H1 (cell line): ENCODE measurements at regions not wholly inside any gene's neighbourhood (a gene's known extent, or its start where the extent isn't known, plus 50 kb on each side); places are given as distances from the start of the nearest gene placed in this dataset.

Experiments
- CEBPB ChIP-seq: IDR thresholded peaks from 2 replicates; pipeline ENCODE4 v1.6.1; 2012; ENCODE audit warnings: low read depth, low read length
- GABPA ChIP-seq: IDR thresholded peaks from 2 replicates; pipeline ENCODE4 v1.6.1; 2011; ENCODE audit warnings: mild to moderate bottlenecking, low read length, moderate library complexity, borderline replicate concordance; ENCODE audit not compliant: insufficient read depth
- KDM4A ChIP-seq: IDR thresholded peaks from one replicate; pipeline ENCODE4 v1.7.1; 2012; ENCODE audit warnings: low read depth, mild to moderate bottlenecking, moderate library complexity, low read length, inconsistent platforms; ENCODE audit not compliant: severe bottlenecking
- SIN3A ChIP-seq, 2 experiments: IDR thresholded peaks in 1 of 2; conservative IDR thresholded peaks in 1 of 2; 2 replicates each; pipeline ENCODE4 v1.6.1; 2011 to 2012; ENCODE audit warnings: low read length in 2 of 2, improper control_type of control experiment in 1 of 2, low read depth in 1 of 2, mild to moderate bottlenecking in 1 of 2
- SP4 ChIP-seq: IDR thresholded peaks from 2 replicates; pipeline ENCODE4 v1.6.1; 2012; ENCODE audit warnings: low read length, inconsistent platforms
- TCF12 ChIP-seq: IDR thresholded peaks from 2 replicates; pipeline ENCODE4 v1.6.1; 2011; ENCODE audit warnings: low read depth, mild to moderate bottlenecking, low read length
- YY1 ChIP-seq: IDR thresholded peaks from 2 replicates; pipeline ENCODE4 v1.6.1; 2011; ENCODE audit warnings: low read depth, mild to moderate bottlenecking, low read length
- TF ChIP-seq, protein P1 (sequence below): fragments of 300-600 bp; sonication (generic); IDR thresholded peaks from 2 replicates; pipeline ENCODE4 v1.7.1; 2012; ENCODE audit warnings: low read length, moderate library complexity, mild to moderate bottlenecking, inconsistent platforms; ENCODE audit not compliant: insufficient replicate concordance

DNA sequence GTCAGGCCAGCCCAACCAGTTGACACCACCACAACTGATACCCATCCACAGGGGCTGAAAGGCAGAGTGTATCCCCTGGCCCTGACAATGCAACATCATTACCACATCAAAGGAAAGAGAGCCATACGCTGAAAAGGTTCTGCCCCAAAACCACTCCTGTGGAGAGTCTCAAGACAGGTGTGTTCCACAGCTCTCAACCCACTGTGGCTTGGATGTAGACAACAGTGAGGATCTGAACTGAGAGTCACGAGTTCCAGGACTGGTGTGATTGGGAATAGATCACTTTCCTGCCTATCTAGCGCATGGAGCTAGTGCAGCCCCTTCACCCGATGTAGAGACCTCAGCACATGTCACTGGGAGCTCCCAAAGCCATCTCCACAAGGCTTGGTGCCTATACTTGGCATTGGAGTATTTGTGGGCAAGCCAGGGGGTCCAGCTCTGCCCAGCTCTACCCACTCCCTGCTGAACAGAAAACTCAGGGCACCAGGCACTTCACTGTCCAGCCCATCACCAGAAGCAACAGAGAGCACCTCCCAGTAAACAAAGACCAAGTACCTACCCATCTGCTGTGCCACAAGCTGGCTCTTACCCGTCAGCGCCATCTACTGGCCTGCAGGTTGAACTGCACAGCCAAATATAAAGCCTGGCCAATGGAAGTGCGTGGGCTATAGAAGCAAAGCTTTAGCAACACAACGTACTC lies 579.5 kb downstream of the UQCRFS1 start (continued):
- TF ChIP-seq, protein P1, sequence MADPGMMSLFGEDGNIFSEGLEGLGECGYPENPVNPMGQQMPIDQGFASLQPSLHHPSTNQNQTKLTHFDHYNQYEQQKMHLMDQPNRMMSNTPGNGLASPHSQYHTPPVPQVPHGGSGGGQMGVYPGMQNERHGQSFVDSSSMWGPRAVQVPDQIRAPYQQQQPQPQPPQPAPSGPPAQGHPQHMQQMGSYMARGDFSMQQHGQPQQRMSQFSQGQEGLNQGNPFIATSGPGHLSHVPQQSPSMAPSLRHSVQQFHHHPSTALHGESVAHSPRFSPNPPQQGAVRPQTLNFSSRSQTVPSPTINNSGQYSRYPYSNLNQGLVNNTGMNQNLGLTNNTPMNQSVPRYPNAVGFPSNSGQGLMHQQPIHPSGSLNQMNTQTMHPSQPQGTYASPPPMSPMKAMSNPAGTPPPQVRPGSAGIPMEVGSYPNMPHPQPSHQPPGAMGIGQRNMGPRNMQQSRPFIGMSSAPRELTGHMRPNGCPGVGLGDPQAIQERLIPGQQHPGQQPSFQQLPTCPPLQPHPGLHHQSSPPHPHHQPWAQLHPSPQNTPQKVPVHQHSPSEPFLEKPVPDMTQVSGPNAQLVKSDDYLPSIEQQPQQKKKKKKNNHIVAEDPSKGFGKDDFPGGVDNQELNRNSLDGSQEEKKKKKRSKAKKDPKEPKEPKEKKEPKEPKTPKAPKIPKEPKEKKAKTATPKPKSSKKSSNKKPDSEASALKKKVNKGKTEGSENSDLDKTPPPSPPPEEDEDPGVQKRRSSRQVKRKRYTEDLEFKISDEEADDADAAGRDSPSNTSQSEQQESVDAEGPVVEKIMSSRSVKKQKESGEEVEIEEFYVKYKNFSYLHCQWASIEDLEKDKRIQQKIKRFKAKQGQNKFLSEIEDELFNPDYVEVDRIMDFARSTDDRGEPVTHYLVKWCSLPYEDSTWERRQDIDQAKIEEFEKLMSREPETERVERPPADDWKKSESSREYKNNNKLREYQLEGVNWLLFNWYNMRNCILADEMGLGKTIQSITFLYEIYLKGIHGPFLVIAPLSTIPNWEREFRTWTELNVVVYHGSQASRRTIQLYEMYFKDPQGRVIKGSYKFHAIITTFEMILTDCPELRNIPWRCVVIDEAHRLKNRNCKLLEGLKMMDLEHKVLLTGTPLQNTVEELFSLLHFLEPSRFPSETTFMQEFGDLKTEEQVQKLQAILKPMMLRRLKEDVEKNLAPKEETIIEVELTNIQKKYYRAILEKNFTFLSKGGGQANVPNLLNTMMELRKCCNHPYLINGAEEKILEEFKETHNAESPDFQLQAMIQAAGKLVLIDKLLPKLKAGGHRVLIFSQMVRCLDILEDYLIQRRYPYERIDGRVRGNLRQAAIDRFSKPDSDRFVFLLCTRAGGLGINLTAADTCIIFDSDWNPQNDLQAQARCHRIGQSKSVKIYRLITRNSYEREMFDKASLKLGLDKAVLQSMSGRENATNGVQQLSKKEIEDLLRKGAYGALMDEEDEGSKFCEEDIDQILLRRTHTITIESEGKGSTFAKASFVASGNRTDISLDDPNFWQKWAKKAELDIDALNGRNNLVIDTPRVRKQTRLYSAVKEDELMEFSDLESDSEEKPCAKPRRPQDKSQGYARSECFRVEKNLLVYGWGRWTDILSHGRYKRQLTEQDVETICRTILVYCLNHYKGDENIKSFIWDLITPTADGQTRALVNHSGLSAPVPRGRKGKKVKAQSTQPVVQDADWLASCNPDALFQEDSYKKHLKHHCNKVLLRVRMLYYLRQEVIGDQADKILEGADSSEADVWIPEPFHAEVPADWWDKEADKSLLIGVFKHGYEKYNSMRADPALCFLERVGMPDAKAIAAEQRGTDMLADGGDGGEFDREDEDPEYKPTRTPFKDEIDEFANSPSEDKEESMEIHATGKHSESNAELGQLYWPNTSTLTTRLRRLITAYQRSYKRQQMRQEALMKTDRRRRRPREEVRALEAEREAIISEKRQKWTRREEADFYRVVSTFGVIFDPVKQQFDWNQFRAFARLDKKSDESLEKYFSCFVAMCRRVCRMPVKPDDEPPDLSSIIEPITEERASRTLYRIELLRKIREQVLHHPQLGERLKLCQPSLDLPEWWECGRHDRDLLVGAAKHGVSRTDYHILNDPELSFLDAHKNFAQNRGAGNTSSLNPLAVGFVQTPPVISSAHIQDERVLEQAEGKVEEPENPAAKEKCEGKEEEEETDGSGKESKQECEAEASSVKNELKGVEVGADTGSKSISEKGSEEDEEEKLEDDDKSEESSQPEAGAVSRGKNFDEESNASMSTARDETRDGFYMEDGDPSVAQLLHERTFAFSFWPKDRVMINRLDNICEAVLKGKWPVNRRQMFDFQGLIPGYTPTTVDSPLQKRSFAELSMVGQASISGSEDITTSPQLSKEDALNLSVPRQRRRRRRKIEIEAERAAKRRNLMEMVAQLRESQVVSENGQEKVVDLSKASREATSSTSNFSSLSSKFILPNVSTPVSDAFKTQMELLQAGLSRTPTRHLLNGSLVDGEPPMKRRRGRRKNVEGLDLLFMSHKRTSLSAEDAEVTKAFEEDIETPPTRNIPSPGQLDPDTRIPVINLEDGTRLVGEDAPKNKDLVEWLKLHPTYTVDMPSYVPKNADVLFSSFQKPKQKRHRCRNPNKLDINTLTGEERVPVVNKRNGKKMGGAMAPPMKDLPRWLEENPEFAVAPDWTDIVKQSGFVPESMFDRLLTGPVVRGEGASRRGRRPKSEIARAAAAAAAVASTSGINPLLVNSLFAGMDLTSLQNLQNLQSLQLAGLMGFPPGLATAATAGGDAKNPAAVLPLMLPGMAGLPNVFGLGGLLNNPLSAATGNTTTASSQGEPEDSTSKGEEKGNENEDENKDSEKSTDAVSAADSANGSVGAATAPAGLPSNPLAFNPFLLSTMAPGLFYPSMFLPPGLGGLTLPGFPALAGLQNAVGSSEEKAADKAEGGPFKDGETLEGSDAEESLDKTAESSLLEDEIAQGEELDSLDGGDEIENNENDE, result no peak
- TF ChIP-seq TCF12 (0 out of 2 replicates have a peak, but pooled peaks have one; percentile 46), GABPA (no peak), SIN3A (conservative IDR thresholded peaks at IDR 0.05 in 1 of 2, IDR thresholded peaks at IDR 0.05 in 1 of 2; ENCODE audit: low read depth in 1 of 2, low read length in 2 of 2) (no peak), YY1 (0 out of 2 replicates have a peak, but pooled peaks have one; percentile 30), CEBPB (no peak), SP4 (no peak), KDM4A (no peak)
